Smooth muscle cell (in vitro differentiated cells): ENCODE measurements at regions not wholly inside any gene's neighbourhood (a gene's known extent, or its start where the extent isn't known, plus 50 kb on each side); places are given as distances from the start of the nearest gene placed in this dataset.

Experiments used
- DNase-seq: peaks from one replicate; lab custom pipeline; 2025; ENCODE audit not compliant: unreplicated experiment; lab: John Stamatoyannopoulos, UW
- H2AFZ ChIP-seq: fragments of 200-600 bp; sonication (generic); 2 replicates; pipeline ENCODE4 v1.6.0; 2016; ENCODE audit warnings: antibody characterized with exemption, low read depth, mild to moderate bottlenecking
- H3F3A ChIP-seq: fragments of 200-600 bp; sonication (generic); 2 replicates; pipeline ENCODE4 v1.6.0; 2017; ENCODE audit warnings: antibody characterized with exemption, low read depth
- H3K27ac ChIP-seq: fragments of 200-600 bp; sonication (generic); 2 replicates; pipeline ENCODE4 v1.5.1; 2016; ENCODE audit warnings: low read depth, mild to moderate bottlenecking
- H3K27me3 ChIP-seq: fragments of 200-600 bp; sonication (generic); 2 replicates; pipeline ENCODE4 v1.6.1; 2016; ENCODE audit warnings: low read depth, mild to moderate bottlenecking
- H3K36me3 ChIP-seq: fragments of 200-600 bp; sonication (generic); 2 replicates; pipeline ENCODE4 v1.5.1; 2016; ENCODE audit warnings: low read depth
- H3K4me1 ChIP-seq: fragments of 200-600 bp; sonication (generic); 2 replicates; pipeline ENCODE4 v1.5.1; 2016; ENCODE audit warnings: low read depth
- H3K4me2 ChIP-seq: fragments of 200-600 bp; sonication (generic); 2 replicates; pipeline ENCODE4 v1.6.0; 2016; ENCODE audit warnings: mild to moderate bottlenecking
- H3K4me3 ChIP-seq: fragments of 200-600 bp; sonication (generic); 2 replicates; pipeline ENCODE4 v1.5.1; 2016; ENCODE audit warnings: mild to moderate bottlenecking
- H3K79me2 ChIP-seq: fragments of 200-600 bp; sonication (generic); 2 replicates; pipeline ENCODE4 v1.6.0; 2016; ENCODE audit warnings: low read depth, mild to moderate bottlenecking
- H3K9ac ChIP-seq: fragments of 200-600 bp; sonication (generic); 2 replicates; pipeline ENCODE4 v1.6.0; 2016; ENCODE audit warnings: low read depth
- H3K9me3 ChIP-seq: fragments of 200-600 bp; sonication (generic); replicated peaks from 2 replicates; pipeline ENCODE4 v1.5.1; 2016; ENCODE audit warnings: low read depth
- H4K20me1 ChIP-seq: fragments of 200-600 bp; sonication (generic); 2 replicates; pipeline ENCODE4 v1.6.0; 2016; ENCODE audit warnings: low read depth
- WGBS: methylation state at CpG from one replicate; pipeline ENCODE4 v1.1.7; 2016; ENCODE audit warnings: low lambda C conversion rate; 5-methylcytosine and 5-hydroxymethylcytosine counted together
- TF ChIP-seq, protein P1 (sequence below): fragments of 200-600 bp; sonication (generic); IDR thresholded peaks from 2 replicates; pipeline ENCODE4 v1.5.1; 2017; ENCODE audit warnings: borderline replicate concordance, mild to moderate bottlenecking, antibody characterized with exemption; ENCODE audit not compliant: insufficient read depth, poor library complexity, severe bottlenecking

DNA sequence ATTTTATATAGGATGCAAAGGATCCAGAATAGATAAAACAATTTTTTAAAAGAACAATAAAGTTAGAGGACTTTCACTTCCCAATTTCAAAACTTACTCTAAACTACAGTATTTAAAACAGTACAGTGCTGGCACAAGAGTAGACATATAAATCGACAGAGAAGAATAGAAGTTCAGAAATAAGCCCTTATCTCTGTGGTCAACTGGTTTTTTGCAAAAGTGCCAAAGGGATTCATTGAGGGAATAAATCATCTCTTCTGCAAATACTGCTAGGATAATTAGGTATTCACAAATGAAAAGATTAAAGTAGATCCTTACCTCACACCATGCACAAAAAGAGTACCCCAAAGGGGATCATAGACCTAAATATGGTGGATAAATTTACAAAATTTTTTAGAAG lies 431.0 kb upstream of the HTR2A start:
- TF ChIP-seq, protein P1, sequence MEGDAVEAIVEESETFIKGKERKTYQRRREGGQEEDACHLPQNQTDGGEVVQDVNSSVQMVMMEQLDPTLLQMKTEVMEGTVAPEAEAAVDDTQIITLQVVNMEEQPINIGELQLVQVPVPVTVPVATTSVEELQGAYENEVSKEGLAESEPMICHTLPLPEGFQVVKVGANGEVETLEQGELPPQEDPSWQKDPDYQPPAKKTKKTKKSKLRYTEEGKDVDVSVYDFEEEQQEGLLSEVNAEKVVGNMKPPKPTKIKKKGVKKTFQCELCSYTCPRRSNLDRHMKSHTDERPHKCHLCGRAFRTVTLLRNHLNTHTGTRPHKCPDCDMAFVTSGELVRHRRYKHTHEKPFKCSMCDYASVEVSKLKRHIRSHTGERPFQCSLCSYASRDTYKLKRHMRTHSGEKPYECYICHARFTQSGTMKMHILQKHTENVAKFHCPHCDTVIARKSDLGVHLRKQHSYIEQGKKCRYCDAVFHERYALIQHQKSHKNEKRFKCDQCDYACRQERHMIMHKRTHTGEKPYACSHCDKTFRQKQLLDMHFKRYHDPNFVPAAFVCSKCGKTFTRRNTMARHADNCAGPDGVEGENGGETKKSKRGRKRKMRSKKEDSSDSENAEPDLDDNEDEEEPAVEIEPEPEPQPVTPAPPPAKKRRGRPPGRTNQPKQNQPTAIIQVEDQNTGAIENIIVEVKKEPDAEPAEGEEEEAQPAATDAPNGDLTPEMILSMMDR, result no peak
- Histone ChIP-seq H3K9me3 (no peaks in the 10 kb centered on the region), H3K36me3 (no peaks in the 10 kb centered on the region), H3K4me1 (no peaks in the 10 kb centered on the region), H3K27ac (no peak overlapping the region), H4K20me1 (no peaks in the 10 kb centered on the region), H3F3A (no peaks in the 10 kb centered on the region), H3K79me2 (no peaks in the 10 kb centered on the region), H3K9ac (no peak overlapping the region), H3K27me3 (no peaks in the 10 kb centered on the region), H2AFZ (no peak overlapping the region), H3K4me2 (no peak overlapping the region), H3K4me3 (no peak overlapping the region)
- 54% methylated on average over 1 of the region's 1 CpG for WGBS
- DNase-seq, result no peak

DNA sequence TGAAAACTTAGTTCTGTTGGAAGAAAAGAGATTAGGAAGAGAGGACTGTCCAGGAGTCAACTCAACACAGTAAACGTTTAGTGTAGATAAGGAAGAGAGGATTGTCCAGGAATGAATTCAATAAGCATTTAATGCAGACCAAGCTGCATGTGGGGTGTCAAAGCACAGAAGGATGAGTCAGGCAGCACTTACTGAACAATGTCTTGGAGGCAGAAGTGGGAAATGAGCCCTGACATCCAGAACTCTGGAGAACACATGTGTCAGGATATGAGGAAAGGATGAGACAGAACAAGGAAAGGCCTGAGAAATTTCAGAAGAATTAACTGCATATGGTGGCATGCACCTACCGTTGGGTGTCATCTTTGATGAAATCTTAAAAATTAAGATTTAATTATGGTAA lies 429.2 kb upstream of the HTR2A start:
- DNase-seq, result no peak
- Histone ChIP-seq H3K36me3 (no peaks in the 10 kb centered on the region), H2AFZ (no peak overlapping the region), H3K9ac (no peak overlapping the region), H3K9me3 (no peaks in the 10 kb centered on the region), H4K20me1 (no peaks in the 10 kb centered on the region), H3K4me1 (no peaks in the 10 kb centered on the region), H3K27me3 (no peaks in the 10 kb centered on the region), H3K4me3 (no peak overlapping the region), H3K79me2 (no peaks in the 10 kb centered on the region), H3F3A (no peaks in the 10 kb centered on the region), H3K4me2 (no peak overlapping the region), H3K27ac (no peak overlapping the region)
- TF ChIP-seq, protein P1, result no peak
- 52% methylated on average over 2 of the region's 2 CpGs for WGBS

DNA sequence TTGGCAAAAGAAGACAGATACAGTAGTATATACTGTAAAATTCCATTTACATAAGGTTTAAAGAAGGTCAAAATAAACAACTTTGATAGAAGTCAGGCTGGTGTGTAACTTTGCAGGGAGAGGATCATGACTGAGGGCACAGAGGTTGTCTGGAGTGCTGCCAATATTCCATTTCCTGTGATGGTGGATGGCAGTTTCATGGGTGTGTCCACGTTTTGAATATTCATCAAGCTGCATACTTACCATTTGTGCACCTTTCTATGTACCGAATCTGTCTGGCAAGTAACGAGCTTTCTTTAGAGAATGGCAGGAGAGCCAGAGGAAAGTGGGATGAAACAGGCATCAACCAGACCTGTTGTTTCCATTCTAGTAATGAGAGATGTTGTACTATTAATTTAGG lies 420.5 kb upstream of the HTR2A start:
- Histone ChIP-seq H2AFZ (no peak overlapping the region), H4K20me1 (no peaks in the 10 kb centered on the region), H3K9ac (no peak overlapping the region), H3K27me3 (no peaks in the 10 kb centered on the region), H3K9me3 (no peaks in the 10 kb centered on the region), H3K36me3 (no peaks in the 10 kb centered on the region), H3K4me3 (no peak overlapping the region), H3K4me2 (no peak overlapping the region), H3F3A (no peaks in the 10 kb centered on the region), H3K79me2 (no peaks in the 10 kb centered on the region), H3K27ac (no peak overlapping the region), H3K4me1 (no peaks in the 10 kb centered on the region)
- TF ChIP-seq, protein P1, result no peak
- DNase-seq, result no peak
- 78% methylated on average over 3 of the region's 3 CpGs for WGBS

DNA sequence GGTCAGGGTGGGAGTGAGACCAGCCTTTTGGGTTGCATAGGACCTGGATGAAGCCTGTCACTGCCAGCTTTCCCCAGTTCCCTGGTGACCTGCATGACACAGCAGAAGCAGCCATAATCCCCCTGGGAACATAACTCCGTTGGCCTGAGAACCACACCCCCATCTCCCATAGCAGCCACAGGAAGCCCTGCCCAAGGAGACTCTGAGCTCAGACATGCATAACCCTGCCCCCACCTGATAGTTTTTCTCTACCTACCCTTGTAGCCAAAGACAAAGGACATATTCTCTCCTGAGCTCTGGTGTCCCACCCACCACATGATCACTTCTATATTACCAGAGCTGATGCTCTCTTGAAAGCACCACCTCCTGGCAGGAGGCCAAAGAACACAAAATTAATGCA lies 413.5 kb upstream of the HTR2A start:
- Histone ChIP-seq H3K36me3 (no peaks in the 10 kb centered on the region), H3K27me3 (no peaks in the 10 kb centered on the region), H3K79me2 (no peaks in the 10 kb centered on the region), H3K9ac (no peak overlapping the region), H3K9me3 (no peaks in the 10 kb centered on the region), H3K4me3 (no peak overlapping the region), H3K27ac (no peak overlapping the region), H2AFZ (no peak overlapping the region), H3F3A (no peaks in the 10 kb centered on the region), H3K4me1 (no peaks in the 10 kb centered on the region), H4K20me1 (no peaks in the 10 kb centered on the region), H3K4me2 (no peak overlapping the region)
- TF ChIP-seq, protein P1, result no peak
- 46% methylated on average over 1 of the region's 1 CpG for WGBS
- DNase-seq, result no peak
